ENCODE measurements at regions not wholly inside any gene's neighbourhood (a gene's known extent, or its start where the extent isn't known, plus 50 kb on each side); places are given as distances from the start of the nearest gene placed in this dataset.
"Not testable (repeated sequence)": the region's sequence is repeated elsewhere in the genome, so short reads cannot be mapped to it uniquely, and the experiment has no call there.

- H3K27me3 ChIP-seq (ENCODE audit: insufficient read depth, low read length); H3K4me3 ChIP-seq (ENCODE audit: low read length); H3K9me3 ChIP-seq (ENCODE audit: insufficient read depth, low read depth, low read length); H3K27ac ChIP-seq (ENCODE audit: low read length); H3K4me1 ChIP-seq (ENCODE audit: insufficient read depth, low read length); H3K36me3 ChIP-seq (ENCODE audit: insufficient read depth, low read depth, low read length); H3K9ac ChIP-seq (ENCODE audit: low read depth, low read length): not testable (repeated sequence)
Observed at GRCh38 chr9:12441080-12441479, 252.1 kb upstream of the TYRP1 start.

- no peak overlapping the region for H3K4me3 ChIP-seq (ENCODE audit: low read length)
- no peaks in the 10 kb centered on the region for H3K9me3 ChIP-seq (ENCODE audit: insufficient read depth, low read depth, low read length)
- no peak overlapping the region for H3K27ac ChIP-seq (ENCODE audit: low read length)
- H3K36me3 ChIP-seq (ENCODE audit: insufficient read depth, low read depth, low read length), result no peaks in the 10 kb centered on the region
- peaks cover 3% of the 10 kb centered on the region for H3K4me1 ChIP-seq (ENCODE audit: insufficient read depth, low read length)
- no peaks in the 10 kb centered on the region for H3K27me3 ChIP-seq (ENCODE audit: insufficient read depth, low read length)
- no peak overlapping the region for H3K9ac ChIP-seq (ENCODE audit: low read depth, low read length)
Observed at GRCh38 chr9:12441506-12441905, 251.7 kb upstream of the TYRP1 start.

- no peak overlapping the region for H3K27ac ChIP-seq (ENCODE audit: low read length)
- no peak overlapping the region for H3K9ac ChIP-seq (ENCODE audit: low read depth, low read length)
- H3K36me3 ChIP-seq (ENCODE audit: insufficient read depth, low read depth, low read length), result no peaks in the 10 kb centered on the region
- no peaks in the 10 kb centered on the region for H3K9me3 ChIP-seq (ENCODE audit: insufficient read depth, low read depth, low read length)
- no peak overlapping the region for H3K4me3 ChIP-seq (ENCODE audit: low read length)
- no peaks in the 10 kb centered on the region; the same call in 1 of the 2 replicates for H3K4me1 ChIP-seq (ENCODE audit: insufficient read depth, low read length)
- H3K27me3 ChIP-seq (ENCODE audit: insufficient read depth, low read length), result no peaks in the 10 kb centered on the region
Observed at GRCh38 chr9:12448246-12448645, 244.9 kb upstream of the TYRP1 start.

GRCh38 chr9:12457237-12457636 lies 235.9 kb upstream of the TYRP1 start:
- peaks cover 14% of the 10 kb centered on the region for H3K4me1 ChIP-seq (ENCODE audit: insufficient read depth, low read length)
- H3K36me3 ChIP-seq (ENCODE audit: insufficient read depth, low read depth, low read length), result no peaks in the 10 kb centered on the region
- H3K4me3 ChIP-seq (ENCODE audit: low read length), result no peak overlapping the region
- no peak overlapping the region for H3K9ac ChIP-seq (ENCODE audit: low read depth, low read length)
- no peaks in the 10 kb centered on the region for H3K27me3 ChIP-seq (ENCODE audit: insufficient read depth, low read length)
- H3K9me3 ChIP-seq (ENCODE audit: insufficient read depth, low read depth, low read length), result no peaks in the 10 kb centered on the region
- no peak overlapping the region for H3K27ac ChIP-seq (ENCODE audit: low read length)

- Histone ChIP-seq H3K4me1 (ENCODE audit: insufficient read depth, low read length) (peaks cover 25% of the 10 kb centered on the region), H3K27ac (ENCODE audit: low read length) (no peak overlapping the region)
Observed at GRCh38 chr9:12461763-12462460, 231.3 kb upstream of the TYRP1 start.

GRCh38 chr9:12462861-12463260 lies 230.3 kb upstream of the TYRP1 start:
- Histone ChIP-seq H3K4me3 (ENCODE audit: low read length) (no peak overlapping the region), H3K9me3 (ENCODE audit: insufficient read depth, low read depth, low read length) (no peaks in the 10 kb centered on the region), H3K27me3 (ENCODE audit: insufficient read depth, low read length) (no peaks in the 10 kb centered on the region), H3K27ac (ENCODE audit: low read length) (no peak overlapping the region), H3K36me3 (ENCODE audit: insufficient read depth, low read depth, low read length) (no peaks in the 10 kb centered on the region), H3K9ac (ENCODE audit: low read depth, low read length) (no peak overlapping the region), H3K4me1 (ENCODE audit: insufficient read depth, low read length) (peaks cover 25% of the 10 kb centered on the region)

More at GRCh38 chr9:12461763-12462460, 231.3 kb upstream of the TYRP1 start:
- no peak overlapping the region for H3K9ac ChIP-seq (ENCODE audit: low read depth, low read length)
- peak overlapping the region; percentile 9; the same call in 1 of the 2 replicates for H3K4me3 ChIP-seq (ENCODE audit: low read length)
- no peaks in the 10 kb centered on the region for H3K27me3 ChIP-seq (ENCODE audit: insufficient read depth, low read length)
- H3K36me3 ChIP-seq (ENCODE audit: insufficient read depth, low read depth, low read length), result no peaks in the 10 kb centered on the region
- no peaks in the 10 kb centered on the region for H3K9me3 ChIP-seq (ENCODE audit: insufficient read depth, low read depth, low read length)

GRCh38 chr9:12463641-12464040 lies 229.5 kb upstream of the TYRP1 start:
- H3K9me3 ChIP-seq (ENCODE audit: insufficient read depth, low read depth, low read length), result no peaks in the 10 kb centered on the region
- H3K36me3 ChIP-seq (ENCODE audit: insufficient read depth, low read depth, low read length), result no peaks in the 10 kb centered on the region
- 0 out of 2 replicates have a peak overlapping the region, but pooled peaks have one; percentile 44 for H3K9ac ChIP-seq (ENCODE audit: low read depth, low read length)
- H3K27me3 ChIP-seq (ENCODE audit: insufficient read depth, low read length), result no peaks in the 10 kb centered on the region
- peaks cover 25% of the 10 kb centered on the region for H3K4me1 ChIP-seq (ENCODE audit: insufficient read depth, low read length)
- no peak overlapping the region for H3K27ac ChIP-seq (ENCODE audit: low read length)
- H3K4me3 ChIP-seq (ENCODE audit: low read length), result no peak overlapping the region

GRCh38 chr9:12464400-12464799 lies 228.8 kb upstream of the TYRP1 start:
- H3K9me3 ChIP-seq (ENCODE audit: insufficient read depth, low read depth, low read length), result no peaks in the 10 kb centered on the region
- H3K27me3 ChIP-seq (ENCODE audit: insufficient read depth, low read length), result no peaks in the 10 kb centered on the region
- no peak overlapping the region for H3K27ac ChIP-seq (ENCODE audit: low read length)
- peaks cover 25% of the 10 kb centered on the region for H3K4me1 ChIP-seq (ENCODE audit: insufficient read depth, low read length)
- H3K4me3 ChIP-seq (ENCODE audit: low read length), result no peak overlapping the region
- H3K36me3 ChIP-seq (ENCODE audit: insufficient read depth, low read depth, low read length), result no peaks in the 10 kb centered on the region
- no peak overlapping the region for H3K9ac ChIP-seq (ENCODE audit: low read depth, low read length)

GRCh38 chr9:12464910-12465512 lies 228.2 kb upstream of the TYRP1 start:
- Histone ChIP-seq H3K4me3 (ENCODE audit: low read length) (no peak overlapping the region), H3K36me3 (ENCODE audit: insufficient read depth, low read depth, low read length) (no peaks in the 10 kb centered on the region), H3K27ac (ENCODE audit: low read length) (no peak overlapping the region), H3K4me1 (ENCODE audit: insufficient read depth, low read length) (peaks cover 25% of the 10 kb centered on the region), H3K27me3 (ENCODE audit: insufficient read depth, low read length) (no peaks in the 10 kb centered on the region), H3K9me3 (ENCODE audit: insufficient read depth, low read depth, low read length) (no peaks in the 10 kb centered on the region), H3K9ac (ENCODE audit: low read depth, low read length) (no peak overlapping the region)

- peaks cover 3% of the 10 kb centered on the region for H3K4me1 ChIP-seq (ENCODE audit: insufficient read depth, low read length)
- H3K4me3 ChIP-seq (ENCODE audit: low read length), result no peak overlapping the region
- no peak overlapping the region for H3K9ac ChIP-seq (ENCODE audit: low read depth, low read length)
- no peaks in the 10 kb centered on the region for H3K36me3 ChIP-seq (ENCODE audit: insufficient read depth, low read depth, low read length)
- H3K27ac ChIP-seq (ENCODE audit: low read length), result no peak overlapping the region
- no peaks in the 10 kb centered on the region for H3K9me3 ChIP-seq (ENCODE audit: insufficient read depth, low read depth, low read length)
- no peaks in the 10 kb centered on the region for H3K27me3 ChIP-seq (ENCODE audit: insufficient read depth, low read length)
Observed at GRCh38 chr9:12469084-12469483, 224.1 kb upstream of the TYRP1 start.

GRCh38 chr9:12494411-12494810 lies 198.8 kb upstream of the TYRP1 start:
- Histone ChIP-seq H3K27ac (ENCODE audit: low read length) (no peak overlapping the region), H3K9ac (ENCODE audit: low read depth, low read length) (no peak overlapping the region), H3K9me3 (ENCODE audit: insufficient read depth, low read depth, low read length) (no peaks in the 10 kb centered on the region), H3K4me3 (ENCODE audit: low read length) (no peak overlapping the region), H3K27me3 (ENCODE audit: insufficient read depth, low read length) (no peaks in the 10 kb centered on the region), H3K4me1 (ENCODE audit: insufficient read depth, low read length) (peaks cover 5% of the 10 kb centered on the region; the same call in 1 of the 2 replicates), H3K36me3 (ENCODE audit: insufficient read depth, low read depth, low read length) (no peaks in the 10 kb centered on the region)

- no peaks in the 10 kb centered on the region for H3K27me3 ChIP-seq (ENCODE audit: insufficient read depth, low read length)
- no peaks in the 10 kb centered on the region for H3K36me3 ChIP-seq (ENCODE audit: insufficient read depth, low read depth, low read length)
- H3K9ac ChIP-seq (ENCODE audit: low read depth, low read length), result no peak overlapping the region
- peaks cover 5% of the 10 kb centered on the region; the same call in 1 of the 2 replicates for H3K4me1 ChIP-seq (ENCODE audit: insufficient read depth, low read length)
- H3K9me3 ChIP-seq (ENCODE audit: insufficient read depth, low read depth, low read length), result no peaks in the 10 kb centered on the region
- H3K27ac ChIP-seq (ENCODE audit: low read length), result no peak overlapping the region
- H3K4me3 ChIP-seq (ENCODE audit: low read length), result no peak overlapping the region
Observed at GRCh38 chr9:12497790-12498189, 195.4 kb upstream of the TYRP1 start.

All from iPS-20b (cell line).